HepG2 (cell line): ENCODE measurements at regions not wholly inside any gene's neighbourhood (a gene's known extent, or its start where the extent isn't known, plus 50 kb on each side); places are given as distances from the start of the nearest gene placed in this dataset.

Source experiments
- ATAC-seq: fragments of 200-7000 bp; cut with Tn5 transposase; 3 replicates; pipeline ENCODE4 v1.9.1; 2020; ENCODE audit warnings: mild to moderate bottlenecking, moderate library complexity
- BruUV-seq: library from RNA; stranded (reverse); fragments of 400-500 nt; replicated peaks from 2 replicates; lab custom pipeline; 2021; lab: Mats Ljungman, UMichigan
- CTCF ChIA-PET: fragments of 300-600 bp; formaldehyde crosslinking; extraction: SDS; loops from one replicate; lab custom pipeline; 2021; ENCODE audit warnings: low total read pairs, inconsistent platforms, low intra/inter-chr PET ratio; lab: Yijun Ruan, JAX
- POLR2A ChIA-PET: fragments of 350-600 bp; sonication (Branson Sonifier 250); formaldehyde crosslinking; loops from one replicate; lab custom pipeline; 2020; ENCODE audit warnings: antibody characterized with exemption, inconsistent platforms; lab: Yijun Ruan, JAX
- DNase-seq: peaks from one replicate; pipeline ENCODE4 v3.0.0-alpha.2; 2015; ENCODE audit warnings: low spot score
- FAIRE-seq: peaks from 3 replicates; lab custom pipeline; 2011; peaks lifted over from hg19 to GRCh38; lab: Jason Lieb, UNC
- H2AFZ ChIP-seq: one replicate; pipeline ENCODE4 v1.6.1; 2011; ENCODE audit warnings: low read length, inconsistent platforms
- H3K27ac ChIP-seq: fragments of 300-600 bp; 3 replicates; pipeline ENCODE4 v1.8.0; 2011; ENCODE audit warnings: mixed run types, mild to moderate bottlenecking, mixed read lengths, low read length, inconsistent platforms; ENCODE audit not compliant: insufficient read depth; ENCODE audit errors: extremely low read length
- H3K27me3 ChIP-seq, 2 experiments: fragments of 200-600 bp in 1 of 2; 2 replicates in 1 of 2; 3 replicates in 1 of 2; pipeline versions ENCODE4 v1.6.0 to v1.8.0; 2011; ENCODE audit warnings: low read length in 2 of 2, mild to moderate bottlenecking in 2 of 2, moderate library complexity in 2 of 2, inconsistent platforms in 1 of 2; ENCODE audit not compliant: insufficient read depth in 2 of 2, control insufficient read depth in 1 of 2
- H3K36me3 ChIP-seq, 2 experiments: fragments of 200-600 bp in 1 of 2; replicated peaks in 1 of 2; 2 replicates in 1 of 2; 3 replicates in 1 of 2; pipeline versions ENCODE4 v1.5.1 to v1.8.0; 2011; ENCODE audit warnings: low read length in 2 of 2, inconsistent platforms in 1 of 2; ENCODE audit not compliant: insufficient read depth in 2 of 2, control insufficient read depth in 1 of 2
- H3K4me1 ChIP-seq: 2 replicates; pipeline ENCODE4 v1.5.1; 2012; ENCODE audit warnings: low read length, inconsistent platforms; ENCODE audit not compliant: insufficient read depth
- H3K4me2 ChIP-seq: 2 replicates; pipeline ENCODE4 v1.6.0; 2011; ENCODE audit warnings: low read depth, low read length, inconsistent platforms
- H3K4me3 ChIP-seq, 3 experiments: fragments of 200-600 bp in 1 of 3; sonication (generic), shearing (Covaris generic) in 1 of 3; replicated peaks in 1 of 3; 2 replicates each; pipeline ENCODE4 v1.5.1; 2011 to 2016; ENCODE audit warnings: low read length in 3 of 3, inconsistent platforms in 2 of 3, low read depth in 2 of 3, mild to moderate bottlenecking in 2 of 3, control low read depth in 1 of 3, mixed read lengths in 1 of 3; ENCODE audit not compliant: insufficient read depth in 1 of 3
- H3K79me2 ChIP-seq: one replicate; pipeline ENCODE4 v1.6.1; 2011; ENCODE audit warnings: low read length, inconsistent platforms; ENCODE audit not compliant: insufficient read depth
- H3K9ac ChIP-seq: 2 replicates; pipeline ENCODE4 v1.6.0; 2011; ENCODE audit warnings: mild to moderate bottlenecking, low read depth, low read length, inconsistent platforms; ENCODE audit not compliant: insufficient read depth
- H3K9me3 ChIP-seq: 2 replicates; pipeline ENCODE4 v1.5.1; 2012; ENCODE audit warnings: mild to moderate bottlenecking, low read length
- H4K20me1 ChIP-seq: 2 replicates; pipeline ENCODE4 v1.6.0; 2011; ENCODE audit warnings: inconsistent platforms, mild to moderate bottlenecking, low read length, moderate library complexity; ENCODE audit not compliant: insufficient read depth
- ETV6 ChIP-seq: sonication (generic); formaldehyde crosslinking; conservative IDR thresholded peaks from 2 replicates; pipeline ENCODE4 v1.4.0; 2020; ENCODE audit warnings: missing genetic modification reagents
- FOXK1 ChIP-seq: sonication (generic); formaldehyde crosslinking; IDR thresholded peaks from 2 replicates; pipeline ENCODE4 v1.4.0; 2020; ENCODE audit warnings: low read depth, missing genetic modification reagents, borderline replicate concordance
- HDAC2 ChIP-seq: sonication (generic); formaldehyde crosslinking; IDR thresholded peaks from 2 replicates; pipeline ENCODE4 v1.4.0; 2020; ENCODE audit warnings: missing genetic modification reagents
- HIVEP1 ChIP-seq: sonication (generic); formaldehyde crosslinking; IDR thresholded peaks from 2 replicates; pipeline ENCODE4 v1.4.0; 2020; ENCODE audit warnings: mild to moderate bottlenecking, missing genetic modification reagents
- HMGXB4 ChIP-seq, 2 experiments: sonication (generic) in 1 of 2; formaldehyde crosslinking in 1 of 2; IDR thresholded peaks; 2 replicates each; pipeline versions ENCODE4 v1.4.0 to v1.6.1; 2018 to 2020; ENCODE audit warnings: missing genetic modification reagents in 2 of 2, borderline replicate concordance in 1 of 2, low read depth in 1 of 2, mild to moderate bottlenecking in 1 of 2, missing biosample characterization in 1 of 2
- RORA ChIP-seq: sonication (generic); formaldehyde crosslinking; IDR thresholded peaks from 2 replicates; pipeline ENCODE4 v1.5.0; 2020; ENCODE audit warnings: mild to moderate bottlenecking, missing genetic modification reagents, moderate library complexity
- SNRNP70 ChIP-seq: fragments of 200-400 bp; formaldehyde crosslinking; IDR thresholded peaks from 2 replicates; pipeline ENCODE4 v1.6.1; 2017; ENCODE audit warnings: mild to moderate bottlenecking, low read depth, low read length, moderate library complexity
- ZBTB2 ChIP-seq: sonication (generic); formaldehyde crosslinking; IDR thresholded peaks from 2 replicates; pipeline ENCODE4 v1.8.0; 2022; ENCODE audit warnings: low read depth, missing genetic modification reagents
- ZNF251 ChIP-seq: sonication (generic); formaldehyde crosslinking; IDR thresholded peaks from 2 replicates; pipeline ENCODE4 v1.9.0; 2021; ENCODE audit warnings: mild to moderate bottlenecking, missing genetic modification reagents
- ZNF292 ChIP-seq: sonication (generic); formaldehyde crosslinking; IDR thresholded peaks from 2 replicates; pipeline ENCODE4 v1.8.1; 2022; ENCODE audit warnings: mild to moderate bottlenecking, low read depth, missing genetic modification reagents, borderline replicate concordance
- ZNF552 ChIP-seq: sonication (generic); formaldehyde crosslinking; IDR thresholded peaks from 2 replicates; pipeline ENCODE4 v1.9.0; 2022; ENCODE audit warnings: missing genetic modification reagents, mild to moderate bottlenecking, borderline replicate concordance
- ZNF749 ChIP-seq: sonication (generic); formaldehyde crosslinking; IDR thresholded peaks from 2 replicates; pipeline ENCODE4 v1.8.0; 2022; ENCODE audit warnings: mild to moderate bottlenecking, missing genetic modification reagents, moderate library complexity, borderline replicate concordance
- ZSCAN21 ChIP-seq: sonication (generic); formaldehyde crosslinking; IDR thresholded peaks from 2 replicates; pipeline ENCODE4 v1.8.0; 2022; ENCODE audit warnings: mild to moderate bottlenecking, missing genetic modification reagents, moderate library complexity, borderline replicate concordance
- WGBS: methylation state at CpG from one replicate; pipeline ENCODE4 v1.1.6; 2017; ENCODE audit warnings: low lambda C conversion rate; 5-methylcytosine and 5-hydroxymethylcytosine counted together
- in situ Hi-C: cut with HindIII; loops from 2 replicates; pipeline ENCODE4 v1.10.0; 2017; ENCODE audit warnings: low pct_unique_long_range_greater_than_20kb; ENCODE audit not compliant: extremely low pct_ligation_motif_present
- intact Hi-C: fragments of 100-400 bp; cut with micrococcal nuclease; formaldehyde crosslinking; loops from one replicate; pipeline ENCODE4 v1.10.0; 2022; ENCODE audit not compliant: unreplicated experiment

GRCh38 chr14:89669193-89669592 is 252.2 kb upstream of the FOXN3 start:
- no TSS peak for BruUV-seq
- POLR2A ChIA-PET: no interaction called here
- Histone ChIP-seq H2AFZ (no peak overlapping the region), H3K79me2 (no peaks in the 10 kb centered on the region), H3K4me3 (no peak overlapping the region), H3K27me3 (no peaks in the 10 kb centered on the region), H4K20me1 (no peaks in the 10 kb centered on the region), H3K4me2 (no peak overlapping the region), H3K4me1 (peaks cover 31% of the 10 kb centered on the region)
- in situ Hi-C loops: no loop called here
- 63% methylated on average over 10 of the region's 11 CpGs for WGBS
- no peak for TF ChIP-seq ZBTB2 (CRISPR knock-in tag)
- no peak for TF ChIP-seq ZNF552 (CRISPR knock-in tag)
- TF ChIP-seq HMGXB4 (CRISPR knock-in tag; IDR thresholded peaks at IDR 0.05; ENCODE audit: borderline replicate concordance in 1 of 2, low read depth in 1 of 2): no peak
- no peak for TF ChIP-seq ZNF251
- no peak for TF ChIP-seq SNRNP70
- no peak for TF ChIP-seq ZNF749
- TF ChIP-seq RORA: no peak
- no peak for TF ChIP-seq ZNF292 (CRISPR knock-in tag)
- TF ChIP-seq HIVEP1 (CRISPR knock-in tag): no peak
- no peak for TF ChIP-seq ZSCAN21 (CRISPR knock-in tag)
- no peak for TF ChIP-seq FOXK1
- no peak for TF ChIP-seq ETV6 (CRISPR knock-in tag)
- TF ChIP-seq HDAC2 (CRISPR knock-in tag): no peak
- TF ChIP-seq, all 625 proteins: peak for 0
- no peaks in the 10 kb centered on the region for H3K36me3 ChIP-seq
- H3K9me3 ChIP-seq: peaks cover 5% of the 10 kb centered on the region; the same call in 1 of the 2 replicates
- FAIRE-seq (no peak), ATAC-seq (no peak), DNase-seq (no peak)
- H3K27ac ChIP-seq: no peak overlapping the region
- intact Hi-C loops: no loop called here
- CTCF ChIA-PET: no interaction called here
- H3K9ac ChIP-seq: no peak overlapping the region
